ENCODE measurements at regions not wholly inside any gene's neighbourhood (a gene's known extent, or its start where the extent isn't known, plus 50 kb on each side); places are given as distances from the start of the nearest gene placed in this dataset.

- no peak overlapping the region for H3K4me3 ChIP-seq
- DNase-seq (no peak), FAIRE-seq (no peak), ATAC-seq (no peak)
- TF ChIP-seq, protein P1, sequence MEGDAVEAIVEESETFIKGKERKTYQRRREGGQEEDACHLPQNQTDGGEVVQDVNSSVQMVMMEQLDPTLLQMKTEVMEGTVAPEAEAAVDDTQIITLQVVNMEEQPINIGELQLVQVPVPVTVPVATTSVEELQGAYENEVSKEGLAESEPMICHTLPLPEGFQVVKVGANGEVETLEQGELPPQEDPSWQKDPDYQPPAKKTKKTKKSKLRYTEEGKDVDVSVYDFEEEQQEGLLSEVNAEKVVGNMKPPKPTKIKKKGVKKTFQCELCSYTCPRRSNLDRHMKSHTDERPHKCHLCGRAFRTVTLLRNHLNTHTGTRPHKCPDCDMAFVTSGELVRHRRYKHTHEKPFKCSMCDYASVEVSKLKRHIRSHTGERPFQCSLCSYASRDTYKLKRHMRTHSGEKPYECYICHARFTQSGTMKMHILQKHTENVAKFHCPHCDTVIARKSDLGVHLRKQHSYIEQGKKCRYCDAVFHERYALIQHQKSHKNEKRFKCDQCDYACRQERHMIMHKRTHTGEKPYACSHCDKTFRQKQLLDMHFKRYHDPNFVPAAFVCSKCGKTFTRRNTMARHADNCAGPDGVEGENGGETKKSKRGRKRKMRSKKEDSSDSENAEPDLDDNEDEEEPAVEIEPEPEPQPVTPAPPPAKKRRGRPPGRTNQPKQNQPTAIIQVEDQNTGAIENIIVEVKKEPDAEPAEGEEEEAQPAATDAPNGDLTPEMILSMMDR (IDR thresholded peaks at IDR 0.05), result no peak
- WGBS, 2 donors, result 16 to 23% methylated on average over 1 of the region's 1 CpG
- no peaks in the 10 kb centered on the region for H3K4me1 ChIP-seq
- no peaks in the 10 kb centered on the region for H3K27me3 ChIP-seq
- H3K36me3 ChIP-seq, result no peaks in the 10 kb centered on the region
- H3K9me3 ChIP-seq, result no peaks in the 10 kb centered on the region
- no peak overlapping the region for H3K27ac ChIP-seq
- intact Hi-C loops (cut with DNase I), result no loop called here
Observed at GRCh38 chr10:123502983-123503382, 163.2 kb upstream of the GPR26 start.

GRCh38 chr10:123506455-123506854 lies 159.7 kb upstream of the GPR26 start:
- Histone ChIP-seq H3K4me1 (no peaks in the 10 kb centered on the region), H3K36me3 (no peaks in the 10 kb centered on the region), H3K27ac (no peak overlapping the region), H3K4me3 (no peak overlapping the region), H3K9me3 (no peaks in the 10 kb centered on the region), H3K27me3 (no peaks in the 10 kb centered on the region)
- DNase-seq, result no peak
- 82 to 84% methylated on average over 2 of the region's 2 CpGs for WGBS, 2 donors
- TF ChIP-seq, protein P1 (IDR thresholded peaks at IDR 0.05), result no peak
- FAIRE-seq, result no peak
- no peak for ATAC-seq
- intact Hi-C loops (cut with DNase I), result no loop called here

DNA sequence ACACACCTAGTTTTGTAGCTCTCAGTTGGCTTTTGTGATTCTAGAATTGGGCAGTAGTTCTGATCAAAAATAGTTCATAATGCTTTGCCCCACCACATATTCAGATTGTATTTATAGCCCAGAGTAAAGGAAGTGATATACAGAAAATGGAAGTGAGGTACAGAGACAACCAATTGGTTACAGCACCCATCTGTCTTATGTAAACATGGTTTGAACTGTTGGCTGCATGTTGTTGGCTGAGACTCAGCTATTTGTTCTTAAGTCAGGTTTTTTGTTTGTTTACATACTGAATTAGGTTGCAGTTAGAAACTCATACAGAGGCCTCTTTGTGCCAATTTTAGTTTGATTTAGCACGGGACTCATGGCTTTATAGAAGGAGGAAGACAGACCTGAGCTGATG lies 158.9 kb upstream of the GPR26 start:
- TF ChIP-seq, protein P1 (IDR thresholded peaks at IDR 0.05), result no peak
- no peak for DNase-seq
- Histone ChIP-seq H3K9me3 (no peaks in the 10 kb centered on the region), H3K4me3 (no peak overlapping the region), H3K4me1 (no peaks in the 10 kb centered on the region), H3K27me3 (no peaks in the 10 kb centered on the region), H3K36me3 (no peaks in the 10 kb centered on the region), H3K27ac (no peak overlapping the region)
- intact Hi-C loops (cut with DNase I), result no loop called here
- no peak for ATAC-seq
- 13 to 14% methylated on average over 1 of the region's 1 CpG for WGBS, 2 donors
- FAIRE-seq, result no peak

- WGBS, 2 donors, result 91 to 93% methylated on average over 2 of the region's 2 CpGs
- Histone ChIP-seq H3K36me3 (no peaks in the 10 kb centered on the region), H3K4me3 (no peak overlapping the region), H3K9me3 (no peaks in the 10 kb centered on the region), H3K27ac (no peak overlapping the region), H3K4me1 (no peaks in the 10 kb centered on the region), H3K27me3 (no peaks in the 10 kb centered on the region)
- ATAC-seq (no peak), FAIRE-seq (no peak), DNase-seq (no peak)
- intact Hi-C loops (cut with DNase I), result no loop called here
- TF ChIP-seq, protein P1 (IDR thresholded peaks at IDR 0.05), result no peak
Observed at GRCh38 chr10:123509338-123509737, 156.8 kb upstream of the GPR26 start.

- H3K4me1 ChIP-seq, result no peaks in the 10 kb centered on the region
- intact Hi-C loops (cut with DNase I), result no loop called here
- no peak for FAIRE-seq
- peak in 2 of 4 donors; percentile 48 to 56 for ATAC-seq
- H3K4me3 ChIP-seq, result no peak overlapping the region
- 24 to 25% methylated on average over 16 of the region's 16 CpGs for WGBS, 2 donors
- H3K9me3 ChIP-seq, result no peaks in the 10 kb centered on the region
- no peaks in the 10 kb centered on the region for H3K27me3 ChIP-seq
- no peak for DNase-seq
- no peak overlapping the region for H3K27ac ChIP-seq
- TF ChIP-seq, protein P1 (IDR thresholded peaks at IDR 0.05), result no peak
- H3K36me3 ChIP-seq, result no peaks in the 10 kb centered on the region
Observed at GRCh38 chr10:123512901-123513775, 153.0 kb upstream of the GPR26 start.

Data from pancreas (tissue), 10 donors.